Keratinocyte (primary cell): ENCODE measurements at regions not wholly inside any gene's neighbourhood (a gene's known extent, or its start where the extent isn't known, plus 50 kb on each side); places are given as distances from the start of the nearest gene placed in this dataset.

ENCODE experiments used
- EZH2 ChIP-seq: IDR thresholded peaks from one replicate; pipeline ENCODE4 v1.6.1; 2012; ENCODE audit warnings: inconsistent platforms, mild to moderate bottlenecking, low read length, moderate library complexity
- TF ChIP-seq, protein P1 (sequence below), 3 experiments: IDR thresholded peaks in 1 of 3; conservative IDR thresholded peaks in 1 of 3; optimal IDR thresholded peaks in 1 of 3; 2 replicates in 2 of 3; 3 replicates in 1 of 3; pipeline versions ENCODE3 to v1.5.1; 2011; ENCODE audit warnings: low read length in 3 of 3, mild to moderate bottlenecking in 3 of 3, moderate library complexity in 2 of 3, control low read depth in 1 of 3, inconsistent platforms in 1 of 3; ENCODE audit not compliant: insufficient read depth in 2 of 3; ENCODE audit errors: extremely low read depth in 1 of 3

DNA sequence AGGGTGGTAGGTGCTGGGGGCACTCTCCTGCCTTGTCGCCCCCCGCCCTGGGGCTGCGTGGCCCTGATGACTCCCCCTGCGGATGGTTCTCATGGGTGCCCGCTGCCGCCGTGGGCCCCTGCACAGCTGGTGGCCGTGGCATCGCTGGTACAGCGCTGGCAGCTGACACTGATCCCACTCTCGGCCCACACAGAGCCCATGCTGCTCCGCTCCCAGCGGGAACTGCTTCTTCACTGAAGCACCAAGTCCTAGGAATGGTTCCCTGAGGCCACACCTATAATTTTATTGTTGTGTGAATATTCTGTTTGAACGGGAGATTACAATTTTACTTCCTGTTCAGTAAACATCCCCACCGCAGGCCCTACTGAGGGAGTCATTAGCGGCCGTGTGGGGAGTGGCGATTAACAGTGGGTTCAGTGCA is 138.6 kb upstream of the NKX1-1 start:
- TF ChIP-seq, protein P1, sequence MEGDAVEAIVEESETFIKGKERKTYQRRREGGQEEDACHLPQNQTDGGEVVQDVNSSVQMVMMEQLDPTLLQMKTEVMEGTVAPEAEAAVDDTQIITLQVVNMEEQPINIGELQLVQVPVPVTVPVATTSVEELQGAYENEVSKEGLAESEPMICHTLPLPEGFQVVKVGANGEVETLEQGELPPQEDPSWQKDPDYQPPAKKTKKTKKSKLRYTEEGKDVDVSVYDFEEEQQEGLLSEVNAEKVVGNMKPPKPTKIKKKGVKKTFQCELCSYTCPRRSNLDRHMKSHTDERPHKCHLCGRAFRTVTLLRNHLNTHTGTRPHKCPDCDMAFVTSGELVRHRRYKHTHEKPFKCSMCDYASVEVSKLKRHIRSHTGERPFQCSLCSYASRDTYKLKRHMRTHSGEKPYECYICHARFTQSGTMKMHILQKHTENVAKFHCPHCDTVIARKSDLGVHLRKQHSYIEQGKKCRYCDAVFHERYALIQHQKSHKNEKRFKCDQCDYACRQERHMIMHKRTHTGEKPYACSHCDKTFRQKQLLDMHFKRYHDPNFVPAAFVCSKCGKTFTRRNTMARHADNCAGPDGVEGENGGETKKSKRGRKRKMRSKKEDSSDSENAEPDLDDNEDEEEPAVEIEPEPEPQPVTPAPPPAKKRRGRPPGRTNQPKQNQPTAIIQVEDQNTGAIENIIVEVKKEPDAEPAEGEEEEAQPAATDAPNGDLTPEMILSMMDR (optimal IDR thresholded peaks at IDR 0.05 in 1 of 3, IDR thresholded peaks at IDR 0.05 in 1 of 3, conservative IDR thresholded peaks at IDR 0.05 in 1 of 3; ENCODE audit: extremely low read depth in 1 of 3, insufficient read depth in 2 of 3, low read length in 3 of 3) = no peak
- TF ChIP-seq EZH2 = no peak
